ENCODE measurements at regions not wholly inside any gene's neighbourhood (a gene's known extent, or its start where the extent isn't known, plus 50 kb on each side); places are given as distances from the start of the nearest gene placed in this dataset.

DNA sequence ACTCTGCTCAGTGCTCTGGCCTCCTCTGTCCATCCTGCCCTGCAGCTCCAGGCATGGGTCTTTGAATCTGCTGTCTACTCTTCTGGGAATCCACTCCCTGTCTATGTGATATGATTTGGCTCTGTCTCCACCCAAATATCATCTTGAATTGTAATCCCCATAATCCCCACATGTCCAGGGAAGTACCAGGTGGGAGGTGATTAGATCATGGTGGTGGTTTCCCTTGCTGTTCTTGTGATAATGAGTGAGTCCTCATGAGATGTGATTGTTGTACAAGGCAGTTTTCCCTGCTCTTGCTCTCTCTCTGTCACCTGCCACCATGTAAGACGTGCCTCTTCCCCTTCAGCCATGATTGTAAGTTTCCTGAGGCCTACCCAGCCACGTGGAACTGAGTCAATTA, 881.8 kb upstream of the ID2 start:
- DNase-seq (ENCODE audit: low spot score): no peak

DNA sequence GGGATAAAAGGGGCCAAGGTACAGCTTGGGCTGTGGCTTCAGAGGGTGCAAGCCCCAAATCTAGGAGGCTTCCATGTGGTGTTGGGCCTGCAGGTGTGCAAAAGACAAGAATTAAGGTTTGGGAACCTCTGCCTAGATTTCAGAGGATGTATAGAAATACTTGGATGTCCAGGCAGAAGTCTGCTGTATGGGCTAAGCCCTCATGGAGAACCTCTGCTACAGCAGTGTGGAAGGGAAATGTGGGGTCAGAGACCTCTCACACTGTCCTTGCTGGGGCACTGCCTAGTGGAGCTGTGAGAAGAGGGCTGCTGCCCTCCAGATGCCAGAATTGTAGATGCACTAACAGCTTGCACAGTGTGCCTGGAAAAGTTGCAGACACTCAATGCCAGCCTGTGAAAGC, 880.6 kb upstream of the ID2 start:
- DNase-seq (ENCODE audit: low spot score): no peak

- DNase-seq (ENCODE audit: low spot score): no peak
Measured at GRCh38 chr2:7803515-7803914, 878.3 kb upstream of the ID2 start.

DNA sequence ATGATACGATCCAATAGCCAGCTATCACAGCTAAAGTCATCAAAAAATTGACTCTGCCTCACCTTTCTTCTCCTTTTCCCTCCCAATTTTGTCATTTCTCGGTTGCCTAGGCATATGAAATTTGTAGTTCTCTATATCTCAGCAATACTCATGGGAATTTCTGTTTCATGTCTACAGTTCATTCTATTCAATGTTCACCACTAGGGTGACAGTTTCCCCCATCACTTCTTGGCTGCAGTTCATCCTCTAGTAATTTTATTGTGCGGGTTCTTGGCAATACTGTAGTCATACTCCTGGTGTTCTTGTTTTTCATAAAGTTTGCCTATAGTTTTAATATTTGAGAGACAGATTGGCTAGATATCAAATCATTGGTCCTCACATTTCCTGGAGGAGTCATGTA, 872.2 kb upstream of the ID2 start:
- DNase-seq (ENCODE audit: low spot score): no peak

GRCh38 chr2:7811073-7811472, 870.8 kb upstream of the ID2 start:
- DNase-seq (ENCODE audit: low spot score): no peak

GRCh38 chr2:7812231-7812995, 869.4 kb upstream of the ID2 start:
- DNase-seq (ENCODE audit: low spot score): no peak

- DNase-seq (ENCODE audit: low spot score): no peak
Measured at GRCh38 chr2:7813541-7814292, 868.1 kb upstream of the ID2 start.

- no peak for DNase-seq (ENCODE audit: low spot score)
Measured at GRCh38 chr2:7815726-7816125, 866.1 kb upstream of the ID2 start.

DNA sequence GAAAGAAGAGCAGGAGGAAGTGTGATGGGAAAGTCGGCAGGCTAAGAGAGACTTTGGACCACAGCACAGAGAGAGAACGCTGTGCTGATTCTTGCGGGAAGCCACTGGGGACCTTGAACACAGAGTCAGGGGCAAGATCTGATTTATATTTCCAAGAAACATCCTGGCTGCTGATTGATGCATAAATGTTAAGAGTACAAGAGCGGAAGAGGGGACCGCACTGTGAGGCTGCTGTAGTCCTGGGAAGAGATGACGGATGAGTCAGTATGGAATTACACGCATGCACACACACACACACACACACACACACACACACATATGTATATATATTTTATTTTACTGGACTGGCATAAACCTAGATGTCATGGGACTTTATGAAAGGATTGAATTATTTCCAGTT, 865.6 kb upstream of the ID2 start:
- DNase-seq (ENCODE audit: low spot score): no peak

GRCh38 chr2:7816944-7817343, 864.9 kb upstream of the ID2 start:
- DNase-seq (ENCODE audit: low spot score): no peak

DNA sequence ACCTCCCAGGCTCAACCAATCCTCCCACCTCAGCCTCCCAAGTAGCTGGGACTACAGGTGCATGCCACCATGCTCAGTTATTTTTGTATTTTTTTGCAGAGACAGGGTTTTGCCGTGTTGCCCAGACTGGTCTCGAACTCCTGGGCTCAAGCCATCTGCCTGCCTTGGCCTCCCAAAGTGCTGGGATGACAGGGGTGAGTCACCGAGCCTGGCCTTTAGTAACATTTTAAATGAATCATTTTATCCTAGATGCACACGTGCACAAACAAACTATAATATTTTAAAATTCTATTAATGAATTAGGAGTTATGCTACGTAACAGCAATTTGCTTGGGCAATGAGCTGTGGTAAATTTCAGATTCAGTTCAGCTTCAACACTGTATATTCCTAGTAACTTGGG, 862.5 kb upstream of the ID2 start:
- DNase-seq (ENCODE audit: low spot score): no peak

GRCh38 chr2:7819850-7820249, 862.0 kb upstream of the ID2 start:
- DNase-seq (ENCODE audit: low spot score): no peak

- no peak for DNase-seq (ENCODE audit: low spot score)
Measured at GRCh38 chr2:7824211-7824610, 857.6 kb upstream of the ID2 start.

DNA sequence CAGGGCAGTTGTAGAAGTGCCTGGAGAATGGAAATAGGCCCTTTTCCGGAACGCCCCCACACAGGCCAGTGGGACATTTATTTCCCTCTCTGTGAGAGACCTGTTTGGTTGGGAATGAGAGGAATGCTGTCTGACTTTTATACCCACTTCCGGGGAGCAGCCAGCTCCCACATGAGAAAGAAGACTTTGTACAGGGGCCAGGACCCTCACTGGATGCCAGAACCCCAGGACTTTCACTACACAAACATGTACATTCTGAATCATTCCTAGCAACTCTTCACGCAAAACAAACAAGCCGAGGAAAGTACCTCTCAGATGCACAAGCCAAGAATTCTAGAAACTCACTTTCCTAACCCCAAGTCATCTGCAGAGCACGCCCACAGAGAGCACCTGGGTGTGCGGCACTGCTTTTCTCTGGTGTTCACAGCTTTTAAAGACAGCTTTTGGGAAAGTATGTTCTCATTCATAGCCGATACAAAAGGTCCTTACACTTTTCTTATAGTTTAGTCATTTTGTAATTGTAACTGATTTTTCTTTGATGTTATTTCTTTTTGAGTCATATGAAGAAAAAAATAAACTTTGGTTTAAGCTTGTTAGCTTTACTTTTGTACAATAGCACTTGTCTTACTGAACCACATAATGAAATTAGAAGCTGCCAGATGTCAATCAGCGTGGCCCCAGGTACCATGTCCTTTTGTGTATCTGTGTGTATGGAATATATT, 856.1 kb upstream of the ID2 start:
- DNase-seq (ENCODE audit: low spot score): no peak

DNA sequence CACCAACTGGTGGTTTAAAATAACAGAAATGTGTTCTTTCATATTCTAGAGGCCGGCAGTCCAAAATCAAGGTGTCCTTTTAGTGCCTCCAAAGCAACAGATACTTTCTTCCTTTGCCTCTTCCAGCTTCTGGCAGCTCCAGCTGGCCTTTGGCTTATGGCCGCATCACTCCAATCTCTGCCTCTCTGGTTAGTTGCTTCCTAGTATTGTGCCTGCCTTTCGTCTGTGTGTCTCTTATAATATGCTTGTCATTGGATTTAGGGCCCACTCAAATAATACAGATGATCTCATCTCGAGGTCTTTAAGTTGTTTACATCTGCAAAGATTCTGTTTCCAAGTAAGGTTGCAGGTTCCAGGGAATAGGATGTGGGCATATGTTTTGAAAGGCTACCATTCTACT, 855.2 kb upstream of the ID2 start:
- no peak for DNase-seq (ENCODE audit: low spot score)

DNA sequence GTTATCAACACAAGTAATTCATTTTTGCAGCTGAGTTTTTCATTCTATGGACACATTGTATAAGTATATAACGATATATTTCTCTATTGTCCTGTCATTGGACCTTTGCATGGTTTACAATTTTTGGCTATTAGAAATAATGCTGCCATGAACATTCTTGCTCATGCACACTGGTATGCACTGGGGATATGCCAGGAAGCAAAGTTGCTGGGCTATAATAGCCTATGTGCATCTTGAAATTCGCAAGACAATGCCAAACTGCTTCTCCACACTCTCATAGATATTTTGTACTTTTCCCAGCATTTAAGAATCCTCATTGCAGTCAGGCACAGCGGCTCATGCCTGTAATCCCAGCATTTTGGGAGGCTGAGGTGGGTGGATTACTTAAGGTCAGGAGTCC, 852.6 kb upstream of the ID2 start:
- no peak for DNase-seq (ENCODE audit: low spot score)

GRCh38 chr2:7830616-7831015, 851.2 kb upstream of the ID2 start:
- DNase-seq (ENCODE audit: low spot score): no peak

- no peak for DNase-seq (ENCODE audit: low spot score)
Measured at GRCh38 chr2:7835151-7835550, 846.7 kb upstream of the ID2 start.

DNA sequence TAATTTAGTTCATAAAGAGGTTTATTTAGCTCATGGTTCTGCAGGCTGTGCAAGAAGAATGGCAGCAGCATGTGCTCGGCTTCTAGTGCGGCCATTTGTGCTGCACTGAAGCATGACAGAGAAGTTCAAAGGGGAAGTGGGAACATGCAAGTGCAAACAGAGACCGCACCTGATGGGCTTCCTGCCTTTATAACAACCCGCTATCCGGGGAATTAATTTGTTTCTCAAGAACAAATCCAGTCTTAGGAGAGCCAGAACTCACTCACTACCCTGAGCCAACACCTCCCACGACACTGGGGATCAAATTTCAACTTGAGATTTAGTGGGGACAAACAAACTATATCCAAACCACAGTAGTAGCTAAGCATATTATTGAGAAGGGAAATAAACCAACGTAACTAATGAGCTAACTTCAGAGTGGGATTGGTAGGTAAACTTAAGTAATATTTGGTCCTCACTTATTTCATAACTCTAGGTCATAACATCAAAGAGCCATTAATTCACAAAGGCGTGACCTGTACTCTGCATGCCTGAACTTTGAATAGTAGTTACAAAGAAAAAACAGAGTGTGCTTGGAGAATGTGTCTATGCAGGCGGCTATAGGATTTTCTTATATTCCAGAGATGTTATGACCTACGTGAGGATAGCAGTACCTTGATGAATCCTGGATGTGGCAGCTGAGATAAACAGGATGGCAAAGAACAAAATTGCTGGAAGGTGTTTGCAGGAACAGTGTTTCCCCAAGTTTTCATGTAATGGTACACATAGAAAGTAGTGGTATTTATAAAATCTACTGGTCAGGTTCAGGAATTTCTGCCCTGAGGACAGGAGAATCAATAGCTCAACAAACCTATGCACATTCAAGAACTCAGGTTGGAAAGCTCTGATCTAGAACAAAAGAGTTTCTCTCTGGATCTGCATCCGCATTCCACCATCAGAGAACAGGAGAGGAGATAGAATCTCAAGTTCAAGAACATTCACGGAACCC, 845.9 kb upstream of the ID2 start:
- DNase-seq (ENCODE audit: low spot score): no peak

DNA sequence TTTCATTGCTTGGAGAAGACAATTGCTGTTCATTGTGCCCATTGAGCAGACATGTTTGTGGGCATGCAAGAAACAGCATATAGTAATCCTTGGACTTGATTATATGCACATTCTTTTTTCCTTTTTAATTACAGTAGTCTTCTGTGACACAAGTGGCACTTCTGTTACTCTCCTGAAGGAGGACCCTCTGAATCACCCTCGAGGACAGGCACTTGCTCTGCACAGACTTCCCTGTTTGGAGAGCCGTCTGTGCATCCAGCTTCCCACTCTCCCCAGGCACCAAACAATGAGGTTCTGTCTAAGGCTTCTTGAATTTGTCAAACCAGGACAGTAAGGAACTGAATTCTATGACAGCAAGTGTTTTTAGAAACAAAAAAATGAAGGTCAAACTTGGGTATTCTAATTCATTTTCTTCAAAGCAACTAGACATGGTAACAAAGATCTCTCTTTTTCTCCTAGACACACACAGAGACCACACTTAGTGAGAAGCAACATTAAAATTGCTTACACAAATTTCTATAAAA, 844.6 kb upstream of the ID2 start:
- DNase-seq (ENCODE audit: low spot score): no peak

DNA sequence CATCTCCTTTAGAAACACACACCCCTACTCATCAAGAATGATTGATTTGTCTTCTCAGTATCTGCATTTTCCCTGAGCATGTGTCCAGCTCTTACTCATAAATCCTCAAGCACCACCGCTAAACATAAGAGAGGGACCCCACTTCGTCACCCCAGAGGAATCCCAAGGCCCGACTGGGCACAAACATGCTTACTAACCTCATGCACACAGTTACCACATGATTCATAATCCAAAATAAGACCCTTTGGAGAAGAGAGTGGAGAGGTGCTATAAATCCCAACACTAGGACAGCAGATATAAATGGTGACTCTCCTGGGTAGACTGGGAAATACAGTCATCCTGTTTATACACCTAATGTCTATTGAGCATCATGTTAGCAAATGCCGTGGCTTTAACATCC, 843.2 kb upstream of the ID2 start:
- no peak for DNase-seq (ENCODE audit: low spot score)
